ENCODE measurements at regions not wholly inside any gene's neighbourhood (a gene's known extent, or its start where the extent isn't known, plus 50 kb on each side); places are given as distances from the start of the nearest gene placed in this dataset.

- Mint-ChIP-seq H3K4me3 (no peak overlapping the region), H3K27me3 (no peaks in the 10 kb centered on the region), H3K36me3 (ENCODE audit: low read depth) (no peaks in the 10 kb centered on the region), H3K4me1 (ENCODE audit: low read depth) (no peaks in the 10 kb centered on the region), H3K27ac (no peak overlapping the region), H3K9me3 (peaks cover 1% of the 10 kb centered on the region)
- no peak for DNase-seq
- Histone ChIP-seq H3K4me3 (ENCODE audit: low read length) (no peak overlapping the region), H3K4me1 (ENCODE audit: insufficient read depth, low read length) (no peaks in the 10 kb centered on the region), H3K27me3 (ENCODE audit: control insufficient read depth in 1 of 2, insufficient read depth in 2 of 2, low read length in 2 of 2) (no peaks in the 10 kb centered on the region), H3K9me3 (ENCODE audit: control insufficient read depth in 1 of 2, insufficient read depth in 1 of 2, low read length in 2 of 2) (peaks cover 0 to 4% of the 10 kb centered on the region in 2 experiments), H3K27ac (ENCODE audit: low read depth in 1 of 2, low read length in 2 of 2) (no peak overlapping the region), H3K36me3 (ENCODE audit: insufficient read depth, low read length) (no peaks in the 10 kb centered on the region)
- ATAC-seq (ENCODE audit: poor library complexity): no peak
- ChIA-PET CTCF (no interaction called here), POLR2A (no interaction called here)
- TF ChIP-seq CTCF (IDR thresholded peaks at IDR 0.05): no peak
- intact Hi-C loops (cut with DNase I, micrococcal nuclease): no loop called here
Measured at GRCh38 chr5:60470881-60471280, 229.1 kb downstream of the DEPDC1B start.

- no peak for TF ChIP-seq CTCF (IDR thresholded peaks at IDR 0.05)
- Histone ChIP-seq H3K4me3 (ENCODE audit: low read length) (no peak overlapping the region), H3K27ac (ENCODE audit: low read depth in 1 of 2, low read length in 2 of 2) (no peak overlapping the region), H3K36me3 (ENCODE audit: insufficient read depth, low read length) (no peaks in the 10 kb centered on the region), H3K27me3 (ENCODE audit: control insufficient read depth in 1 of 2, insufficient read depth in 2 of 2, low read length in 2 of 2) (no peaks in the 10 kb centered on the region), H3K4me1 (ENCODE audit: insufficient read depth, low read length) (no peaks in the 10 kb centered on the region), H3K9me3 (ENCODE audit: control insufficient read depth in 1 of 2, insufficient read depth in 1 of 2, low read length in 2 of 2) (no peaks in the 10 kb centered on the region)
- intact Hi-C loops (cut with DNase I, micrococcal nuclease): no loop called here
- Mint-ChIP-seq H3K4me1 (ENCODE audit: low read depth) (no peaks in the 10 kb centered on the region), H3K9me3 (peaks cover 2% of the 10 kb centered on the region), H3K4me3 (no peak overlapping the region), H3K27ac (no peak overlapping the region), H3K36me3 (ENCODE audit: low read depth) (no peaks in the 10 kb centered on the region), H3K27me3 (no peaks in the 10 kb centered on the region)
- ChIA-PET POLR2A (no interaction called here), CTCF (no interaction called here)
- DNase-seq: no peak
- ATAC-seq (ENCODE audit: poor library complexity): no peak
Measured at GRCh38 chr5:60469286-60469685, 230.7 kb downstream of the DEPDC1B start.

- Histone ChIP-seq H3K36me3 (ENCODE audit: insufficient read depth, low read length) (no peaks in the 10 kb centered on the region), H3K9me3 (ENCODE audit: control insufficient read depth in 1 of 2, insufficient read depth in 1 of 2, low read length in 2 of 2) (no peaks in the 10 kb centered on the region), H3K27ac (ENCODE audit: low read depth in 1 of 2, low read length in 2 of 2) (no peak overlapping the region), H3K4me3 (ENCODE audit: low read length) (no peak overlapping the region), H3K4me1 (ENCODE audit: insufficient read depth, low read length) (no peaks in the 10 kb centered on the region), H3K27me3 (ENCODE audit: control insufficient read depth in 1 of 2, insufficient read depth in 2 of 2, low read length in 2 of 2) (no peaks in the 10 kb centered on the region)
- TF ChIP-seq CTCF (IDR thresholded peaks at IDR 0.05): no peak
- intact Hi-C loops (cut with DNase I, micrococcal nuclease): no loop called here
- H3K9me3 Mint-ChIP-seq: peaks cover 6% of the 10 kb centered on the region
- ATAC-seq (ENCODE audit: poor library complexity) (no peak), DNase-seq (no peak)
- no peaks in the 10 kb centered on the region for H3K4me1 Mint-ChIP-seq (ENCODE audit: low read depth)
- H3K27me3 Mint-ChIP-seq: no peaks in the 10 kb centered on the region
- no peak overlapping the region for H3K27ac Mint-ChIP-seq
- no peak overlapping the region for H3K4me3 Mint-ChIP-seq
- no peaks in the 10 kb centered on the region for H3K36me3 Mint-ChIP-seq (ENCODE audit: low read depth)
- CTCF ChIA-PET: no interaction called here
- POLR2A ChIA-PET: no interaction called here
Measured at GRCh38 chr5:60463179-60463868, 236.6 kb downstream of the DEPDC1B start.
